Testis (tissue), 2 donors: ENCODE measurements at regions not wholly inside any gene's neighbourhood (a gene's known extent, or its start where the extent isn't known, plus 50 kb on each side); places are given as distances from the start of the nearest gene placed in this dataset.

Source experiments
- DNase-seq: peaks from one replicate; pipeline ENCODE4 v3.0.0-alpha.2; 2019
- H3K27ac ChIP-seq, 2 donors: fragments of 200-600 bp; sonication (generic); one replicate each; pipeline ENCODE4 v1.5.1; 2019
- H3K27me3 ChIP-seq: fragments of 200-600 bp; sonication (generic); one replicate; pipeline ENCODE4 v1.5.1; 2019
- H3K36me3 ChIP-seq: fragments of 200-600 bp; sonication (generic); one replicate; pipeline ENCODE4 v1.5.1; 2017; ENCODE audit warnings: low read depth; ENCODE audit errors: missing control alignments
- H3K4me1 ChIP-seq: fragments of 200-600 bp; sonication (generic); one replicate; pipeline ENCODE4 v1.5.1; 2019
- H3K4me3 ChIP-seq, 2 donors: fragments of 200-600 bp; sonication (generic); one replicate each; pipeline ENCODE4 v1.5.1; 2017 to 2019
- H3K9me3 ChIP-seq: fragments of 200-600 bp; sonication (generic); one replicate; pipeline ENCODE4 v1.5.1; 2017
- POLR2A ChIP-seq: fragments of 450-650 bp; IDR thresholded peaks from one replicate; pipeline ENCODE4 v1.6.1; 2017; ENCODE audit warnings: antibody characterized with exemption, mild to moderate bottlenecking, moderate library complexity
- WGBS, 2 donors: methylation state at CpG; one replicate each; pipeline ENCODE4 v1.1.5; 2018; 5-methylcytosine and 5-hydroxymethylcytosine counted together
- intact Hi-C: fragments of 100-400 bp; cut with DNase I; formaldehyde crosslinking; loops from one replicate; pipeline ENCODE4 v1.15.1; 2023; ENCODE audit warnings: low total_unique reads
- TF ChIP-seq, protein P1 (sequence below), 3 experiments: fragments of 450-650 bp in 2 of 3; fragments of 200-600 bp in 1 of 3; sonication (generic) in 1 of 3; IDR thresholded peaks; one replicate each; pipeline ENCODE4 v1.5.1; 2016 to 2019; ENCODE audit warnings: antibody characterized with exemption in 3 of 3, mild to moderate bottlenecking in 2 of 3, moderate library complexity in 1 of 3

DNA sequence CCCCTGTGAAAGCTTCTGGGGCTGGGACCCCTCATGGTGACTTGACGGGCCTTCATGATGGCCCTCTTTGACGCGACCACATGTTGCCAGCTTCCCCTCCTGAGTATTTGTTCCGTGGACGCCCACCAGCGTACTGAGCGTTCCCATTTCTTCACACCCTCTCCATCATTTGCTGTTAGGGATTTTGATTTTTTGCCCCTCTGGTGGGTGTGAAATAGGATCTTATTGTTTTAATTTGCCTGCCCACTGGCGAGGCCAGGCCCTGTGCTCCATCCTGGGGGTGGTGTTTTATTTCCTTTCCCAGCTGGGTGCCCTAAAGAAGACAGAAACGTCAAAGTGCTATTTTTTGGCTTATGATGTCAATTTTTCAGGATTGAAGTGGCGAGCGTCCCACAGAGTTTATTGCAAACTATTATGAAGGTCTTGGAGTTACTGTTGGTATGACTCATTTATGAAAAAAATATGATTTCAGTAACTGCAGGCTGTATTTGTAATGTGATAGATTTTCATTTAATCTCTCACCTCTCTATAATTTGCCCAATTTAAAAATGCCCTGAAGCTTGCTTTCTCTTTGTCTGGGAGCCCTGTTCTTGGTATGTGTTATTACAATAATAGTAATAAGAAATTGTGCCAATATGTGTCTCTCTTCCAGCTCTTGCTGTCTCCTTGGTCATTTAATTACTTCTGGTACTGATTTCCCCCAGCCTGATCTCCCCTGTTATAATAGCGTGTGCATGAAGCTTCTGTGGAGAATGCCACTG is 99.6 kb downstream of the SLC25A47 start:
- no peak for DNase-seq
- no peaks in the 10 kb centered on the region for H3K36me3 ChIP-seq
- H3K4me1 ChIP-seq: no peaks in the 10 kb centered on the region
- TF ChIP-seq POLR2A: no peak
- TF ChIP-seq, protein P1, sequence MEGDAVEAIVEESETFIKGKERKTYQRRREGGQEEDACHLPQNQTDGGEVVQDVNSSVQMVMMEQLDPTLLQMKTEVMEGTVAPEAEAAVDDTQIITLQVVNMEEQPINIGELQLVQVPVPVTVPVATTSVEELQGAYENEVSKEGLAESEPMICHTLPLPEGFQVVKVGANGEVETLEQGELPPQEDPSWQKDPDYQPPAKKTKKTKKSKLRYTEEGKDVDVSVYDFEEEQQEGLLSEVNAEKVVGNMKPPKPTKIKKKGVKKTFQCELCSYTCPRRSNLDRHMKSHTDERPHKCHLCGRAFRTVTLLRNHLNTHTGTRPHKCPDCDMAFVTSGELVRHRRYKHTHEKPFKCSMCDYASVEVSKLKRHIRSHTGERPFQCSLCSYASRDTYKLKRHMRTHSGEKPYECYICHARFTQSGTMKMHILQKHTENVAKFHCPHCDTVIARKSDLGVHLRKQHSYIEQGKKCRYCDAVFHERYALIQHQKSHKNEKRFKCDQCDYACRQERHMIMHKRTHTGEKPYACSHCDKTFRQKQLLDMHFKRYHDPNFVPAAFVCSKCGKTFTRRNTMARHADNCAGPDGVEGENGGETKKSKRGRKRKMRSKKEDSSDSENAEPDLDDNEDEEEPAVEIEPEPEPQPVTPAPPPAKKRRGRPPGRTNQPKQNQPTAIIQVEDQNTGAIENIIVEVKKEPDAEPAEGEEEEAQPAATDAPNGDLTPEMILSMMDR (IDR thresholded peaks at IDR 0.05): no peak
- intact Hi-C loops: no loop called here
- no peak overlapping the region for H3K27ac ChIP-seq
- no peaks in the 10 kb centered on the region for H3K9me3 ChIP-seq
- no peak overlapping the region for H3K4me3 ChIP-seq
- no peaks in the 10 kb centered on the region for H3K27me3 ChIP-seq
- 90 to 91% methylated on average over 12 of the region's 12 CpGs for WGBS, 2 donors

DNA sequence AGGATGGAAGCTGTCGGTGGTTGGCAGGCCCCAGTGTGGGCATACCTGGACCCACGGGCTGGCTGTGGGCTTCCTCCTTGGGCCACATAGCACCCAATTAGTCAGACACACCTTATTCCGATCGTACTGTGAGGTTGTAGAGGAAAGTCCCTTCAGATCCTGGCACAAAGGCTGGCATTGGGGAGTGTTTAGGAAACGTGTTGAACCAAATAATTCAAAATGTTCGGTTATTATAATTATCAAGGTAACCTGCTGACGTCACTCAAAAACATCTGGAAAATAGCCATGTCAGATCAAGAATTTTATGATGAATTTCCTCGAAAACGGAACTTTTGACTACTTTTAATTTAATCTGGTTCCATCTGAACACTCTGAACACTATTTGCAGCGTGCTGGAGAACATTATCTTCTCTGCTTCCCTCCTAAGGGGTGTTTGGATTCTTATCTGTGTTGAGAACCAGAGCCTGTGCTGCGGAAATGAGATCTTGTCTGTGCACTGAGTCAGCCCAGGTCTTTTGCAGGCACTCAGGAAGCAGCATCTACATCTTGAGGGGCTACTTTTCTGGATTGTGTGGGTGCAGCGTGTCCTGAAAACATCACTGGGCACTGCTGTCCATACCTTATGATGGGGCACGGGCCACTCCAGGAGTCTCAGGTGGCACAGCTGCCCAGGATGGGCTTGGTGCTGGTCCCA is 100.3 kb downstream of the SLC25A47 start:
- Histone ChIP-seq H3K9me3 (no peaks in the 10 kb centered on the region), H3K4me3 (no peak overlapping the region), H3K27me3 (no peaks in the 10 kb centered on the region), H3K36me3 (no peaks in the 10 kb centered on the region), H3K27ac (no peak overlapping the region), H3K4me1 (no peaks in the 10 kb centered on the region)
- TF ChIP-seq, protein P1 (IDR thresholded peaks at IDR 0.05): no peak
- TF ChIP-seq POLR2A: no peak
- intact Hi-C loops: no loop called here
- WGBS, 2 donors: 85 to 87% methylated on average over 13 of the region's 13 CpGs
- no peak for DNase-seq

DNA sequence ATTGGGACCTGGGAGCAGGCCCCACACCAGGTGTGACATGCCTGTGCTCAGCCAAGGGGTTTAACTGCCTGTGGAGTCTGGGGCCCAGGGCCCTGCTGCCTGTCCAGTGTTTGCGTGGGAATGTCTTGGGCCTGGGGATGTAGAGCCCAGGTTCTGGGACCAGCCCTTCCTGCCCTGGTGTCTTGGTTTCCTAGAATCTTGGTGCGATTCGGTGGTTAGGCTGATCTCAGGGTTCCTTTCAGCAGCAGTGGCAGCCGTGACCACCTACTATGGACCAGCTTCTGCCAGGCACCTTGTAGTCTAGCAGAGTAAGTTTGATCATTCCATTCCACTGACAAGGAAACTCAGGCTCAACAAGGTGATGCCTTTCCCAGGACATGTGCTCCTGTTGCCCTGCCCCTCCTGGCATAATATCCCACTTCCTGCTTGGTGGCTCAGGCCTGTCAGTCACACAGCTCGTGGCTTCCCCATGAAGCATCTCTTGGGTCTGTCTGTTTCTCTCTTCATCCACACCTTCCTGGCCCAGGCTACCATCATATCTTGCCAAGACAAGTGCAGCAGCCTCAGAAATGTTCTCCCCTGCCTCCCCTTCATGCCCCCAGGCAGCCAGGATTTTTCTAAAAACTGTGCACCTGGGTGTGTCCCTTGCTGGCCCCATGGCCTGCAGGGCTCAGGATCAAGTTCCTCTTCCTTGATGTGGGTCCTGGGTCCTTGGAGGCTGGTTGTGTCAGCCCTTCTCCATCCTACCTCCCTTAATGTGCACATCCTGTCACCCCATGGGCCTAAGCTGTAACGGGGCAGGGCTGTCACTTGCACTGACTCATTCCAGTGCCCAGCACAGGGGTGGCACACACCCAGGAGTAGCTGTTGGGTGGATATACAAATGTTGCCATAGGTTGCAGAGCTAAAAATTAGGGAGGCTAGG is 101.6 kb downstream of the SLC25A47 start:
- DNase-seq: no peak
- 87 to 98% methylated on average over 5 to 6 of the region's 6 CpGs for WGBS, 2 donors
- H3K4me1 ChIP-seq: no peaks in the 10 kb centered on the region
- intact Hi-C loops: no loop called here
- H3K9me3 ChIP-seq: no peaks in the 10 kb centered on the region
- H3K36me3 ChIP-seq: no peaks in the 10 kb centered on the region
- TF ChIP-seq, protein P1 (IDR thresholded peaks at IDR 0.05): no peak
- TF ChIP-seq POLR2A: no peak
- no peaks in the 10 kb centered on the region for H3K27me3 ChIP-seq
- no peak overlapping the region for H3K27ac ChIP-seq
- H3K4me3 ChIP-seq: no peak overlapping the region

DNA sequence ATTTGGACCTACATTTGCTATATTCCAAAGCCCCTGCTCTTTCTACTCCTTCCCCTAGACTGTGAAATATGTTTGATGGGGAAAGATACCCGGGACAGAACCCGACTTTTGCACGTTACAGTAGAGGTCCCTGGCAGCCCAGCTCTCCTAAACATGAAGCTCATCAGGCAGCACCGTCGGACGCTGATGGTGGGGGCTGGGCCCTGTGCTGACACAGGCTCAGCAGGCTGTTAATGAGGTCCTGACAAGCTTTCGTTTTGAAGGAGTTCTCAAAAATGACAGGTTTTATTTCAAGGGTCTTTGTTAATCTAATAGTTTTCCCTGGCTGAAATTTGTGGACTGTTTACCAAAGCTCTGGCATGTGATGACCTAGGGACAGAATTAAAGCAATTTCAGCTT is 102.3 kb downstream of the SLC25A47 start:
- Histone ChIP-seq H3K27me3 (no peaks in the 10 kb centered on the region), H3K27ac (no peak overlapping the region), H3K9me3 (no peaks in the 10 kb centered on the region), H3K4me1 (no peaks in the 10 kb centered on the region), H3K4me3 (no peak overlapping the region), H3K36me3 (no peaks in the 10 kb centered on the region)
- intact Hi-C loops: no loop called here
- 80 to 92% methylated on average over 7 of the region's 7 CpGs for WGBS, 2 donors
- no peak for TF ChIP-seq POLR2A
- TF ChIP-seq, protein P1 (IDR thresholded peaks at IDR 0.05): no peak
- DNase-seq: no peak
